ENCODE measurements at regions not wholly inside any gene's neighbourhood (a gene's known extent, or its start where the extent isn't known, plus 50 kb on each side); places are given as distances from the start of the nearest gene placed in this dataset.

- TF ChIP-seq CTCF (IDR thresholded peaks at IDR 0.05) (no peak), ZFX (IDR thresholded peaks at IDR 0.05; ENCODE audit: borderline replicate concordance) (no peak)
Observed at GRCh38 chr4:116501954-116502353, 583.4 kb downstream of the TRAM1L1 start.

Data from 22Rv1 (cell line).